Astrocyte of the hippocampus (primary cell): ENCODE measurements at regions not wholly inside any gene's neighbourhood (a gene's known extent, or its start where the extent isn't known, plus 50 kb on each side); places are given as distances from the start of the nearest gene placed in this dataset.
A peak's percentile ranks its signal among the peaks of the same experiment; 100 is the strongest.

ENCODE experiments used
- DNase-seq: peaks from one replicate; pipeline ENCODE4 v3.0.0; 2011; ENCODE audit warnings: low read depth, low spot score

DNA sequence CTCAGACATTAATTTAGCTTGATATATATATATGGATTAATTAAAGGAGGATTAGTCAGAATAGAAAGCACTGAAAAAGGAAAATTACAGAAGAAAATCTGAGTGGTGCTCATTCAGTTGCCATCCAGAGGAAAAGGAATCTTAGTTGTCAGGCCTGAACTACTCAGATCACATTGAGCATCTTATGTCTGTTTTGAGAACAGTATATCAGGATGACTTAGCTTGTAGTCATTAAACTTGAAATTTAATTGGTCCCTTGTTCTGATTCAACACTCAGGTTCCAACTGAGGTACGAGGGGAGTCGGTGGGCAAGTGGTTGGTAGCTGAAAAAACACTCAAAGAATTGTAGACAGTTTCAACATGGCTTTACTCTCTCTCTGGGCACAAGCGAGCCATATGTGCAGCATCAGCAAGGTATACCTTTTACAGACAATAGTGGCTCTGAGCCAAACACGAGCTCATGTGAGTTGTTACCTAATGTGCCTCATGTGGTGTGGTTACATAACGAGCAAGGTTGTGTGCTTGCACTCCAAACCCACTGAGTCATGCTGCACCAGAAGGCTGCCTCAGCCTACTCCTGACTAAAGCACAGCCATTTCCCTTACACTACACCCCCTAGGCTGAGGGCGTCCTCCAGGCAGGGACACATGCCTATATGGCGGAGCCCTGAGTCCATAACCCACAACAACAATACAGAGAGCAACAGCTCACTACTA, 73.0 kb upstream of the HMGN3 start:
- DNase-seq: peak; percentile 23

DNA sequence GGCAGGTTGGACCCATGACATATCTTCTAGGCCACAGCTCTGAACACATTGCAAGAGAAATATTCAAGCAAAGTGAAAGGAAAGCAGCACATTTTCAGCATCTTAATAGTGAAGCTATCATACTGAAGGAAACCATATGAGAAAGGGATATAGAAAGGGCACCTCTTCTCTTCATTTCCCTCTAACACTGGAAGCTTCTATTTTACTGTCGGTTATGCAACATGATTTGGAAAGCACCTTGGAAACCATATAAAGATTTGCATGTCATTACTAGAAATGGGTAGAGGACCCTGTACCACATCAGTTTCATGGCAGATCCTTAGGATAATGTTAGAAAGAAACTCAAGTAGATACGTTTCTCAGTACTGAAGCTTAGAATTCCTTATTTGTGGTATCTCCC, 70.5 kb upstream of the HMGN3 start:
- DNase-seq: no peak

DNA sequence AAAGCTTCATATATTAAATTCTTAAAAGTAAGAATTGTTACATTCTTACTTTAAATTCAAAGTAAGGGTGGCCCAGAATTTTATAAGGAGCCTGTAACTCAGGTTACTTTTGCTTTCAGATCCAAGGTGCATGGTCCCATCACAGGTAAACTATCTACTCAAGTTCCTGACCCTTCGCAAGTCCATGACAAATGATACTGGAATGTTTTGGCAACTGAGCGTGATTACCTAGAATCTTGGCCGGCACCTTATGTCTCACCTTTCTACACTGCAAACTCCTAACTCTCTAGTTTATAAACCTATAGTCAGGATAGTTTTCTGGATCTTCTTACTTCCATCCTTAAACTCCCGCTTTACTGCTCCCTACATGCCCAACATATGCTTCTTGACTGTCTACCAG, 67.9 kb upstream of the HMGN3 start:
- no peak for DNase-seq

DNA sequence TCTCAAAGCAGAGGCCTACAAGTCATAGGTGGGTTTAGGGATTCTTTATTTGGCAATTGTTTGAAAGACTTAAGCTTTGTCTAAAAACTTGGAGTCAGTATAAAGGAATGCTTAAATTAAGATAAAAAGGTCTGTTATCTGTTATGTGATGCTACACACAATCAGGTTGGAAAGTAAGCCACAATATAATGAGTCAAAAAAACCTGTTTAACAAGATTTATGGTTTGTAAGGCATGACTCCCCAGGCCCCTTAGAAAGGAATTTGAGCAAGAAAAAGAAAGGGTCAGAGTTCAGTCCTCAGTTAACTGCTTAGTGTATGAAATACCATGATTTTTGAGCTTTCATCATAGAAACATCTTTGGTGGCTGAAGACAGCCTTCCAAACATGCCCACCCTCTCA, 66.8 kb upstream of the HMGN3 start:
- DNase-seq: no peak

DNA sequence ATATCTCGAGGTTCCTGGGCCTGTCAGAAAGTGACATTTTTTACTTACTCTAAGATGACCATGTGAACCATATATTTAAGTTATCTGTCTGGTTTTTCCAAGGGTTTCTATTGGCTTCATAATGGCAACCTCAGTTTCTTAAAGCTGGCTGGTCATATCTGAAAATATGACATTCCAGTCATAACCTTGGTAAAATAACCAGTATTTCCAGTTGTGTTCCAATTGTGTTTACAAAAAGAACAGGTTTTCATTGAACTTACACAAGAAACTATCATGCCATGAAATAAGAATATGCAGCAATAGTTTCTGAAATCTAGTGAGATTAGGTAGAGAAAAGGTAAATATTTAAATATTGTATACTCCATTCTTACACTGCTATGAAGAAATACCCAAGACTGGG, 61.7 kb upstream of the HMGN3 start:
- DNase-seq: no peak
